ENCODE measurements at regions not wholly inside any gene's neighbourhood (a gene's known extent, or its start where the extent isn't known, plus 50 kb on each side); places are given as distances from the start of the nearest gene placed in this dataset.
"Not testable (repeated sequence)": the region's sequence is repeated elsewhere in the genome, so short reads cannot be mapped to it uniquely, and the experiment has no call there.

DNA sequence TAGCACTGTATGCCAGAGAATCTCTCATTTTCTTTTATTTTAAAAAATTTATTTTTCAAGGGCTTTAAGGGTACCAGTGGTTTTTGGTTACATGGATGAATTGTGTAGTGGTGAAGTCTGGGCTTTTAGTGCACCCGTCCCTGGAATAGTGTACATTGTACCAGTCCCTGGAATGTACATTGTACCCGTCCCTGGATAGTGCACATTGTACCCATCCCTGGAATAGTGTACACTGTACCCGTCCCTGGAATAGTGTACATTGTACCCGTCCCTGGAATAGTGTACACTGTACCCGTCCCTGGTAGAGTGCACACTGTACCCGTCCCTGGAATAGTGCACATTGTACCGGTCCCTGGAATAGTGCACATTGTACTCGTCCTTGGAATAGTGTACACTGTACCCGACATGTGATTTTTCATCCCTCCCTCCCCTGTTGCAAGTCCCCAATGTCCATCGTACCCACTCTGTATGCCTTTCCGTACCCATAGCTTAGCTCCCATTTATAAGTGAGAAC lies 56.1 kb upstream of the HELT start:
- H3K27ac ChIP-seq: no peak overlapping the region
- DNase-seq (ENCODE audit: low read depth, low spot score): no peak

DNA sequence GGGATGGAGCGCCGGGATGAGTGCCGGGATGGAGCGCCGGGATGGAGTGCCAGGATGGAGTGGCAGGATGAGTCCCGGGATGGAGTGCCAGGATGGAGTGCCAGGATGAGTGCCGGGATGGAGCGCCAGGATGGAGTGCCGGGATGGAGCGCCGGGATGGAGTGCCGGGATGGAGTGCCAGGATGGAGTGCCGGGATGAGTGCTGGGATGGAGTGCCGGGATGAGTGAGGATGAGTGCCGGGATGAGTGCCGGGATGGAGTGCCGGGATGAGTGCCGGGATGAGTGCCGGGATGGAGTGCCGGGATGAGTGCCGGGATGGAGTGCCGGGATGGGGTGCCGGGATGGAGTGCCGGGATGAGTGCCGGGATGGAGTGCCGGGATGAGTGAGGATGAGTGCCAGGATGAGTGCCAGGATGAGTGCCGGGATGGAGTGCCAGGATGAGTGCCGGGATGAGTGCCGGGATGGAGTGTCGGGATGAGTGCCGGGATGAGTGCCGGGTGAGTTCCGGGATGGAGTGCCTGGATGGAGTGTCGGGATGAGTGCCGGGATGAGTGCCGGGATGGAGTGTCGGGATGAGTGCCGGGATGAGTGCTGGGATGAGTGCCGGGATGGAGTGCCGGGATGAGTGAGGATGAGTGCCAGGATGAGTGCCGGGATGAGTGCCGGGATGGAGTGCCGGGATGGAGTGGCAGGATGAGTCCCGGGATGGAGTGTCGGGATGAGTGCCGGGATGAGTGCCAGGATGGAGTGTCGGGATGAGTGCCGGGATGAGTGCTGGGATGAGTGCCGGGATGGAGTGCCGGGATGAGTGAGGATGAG lies 52.9 kb upstream of the HELT start:
- DNase-seq (ENCODE audit: low read depth, low spot score); H3K27ac ChIP-seq: not testable (repeated sequence)

DNA sequence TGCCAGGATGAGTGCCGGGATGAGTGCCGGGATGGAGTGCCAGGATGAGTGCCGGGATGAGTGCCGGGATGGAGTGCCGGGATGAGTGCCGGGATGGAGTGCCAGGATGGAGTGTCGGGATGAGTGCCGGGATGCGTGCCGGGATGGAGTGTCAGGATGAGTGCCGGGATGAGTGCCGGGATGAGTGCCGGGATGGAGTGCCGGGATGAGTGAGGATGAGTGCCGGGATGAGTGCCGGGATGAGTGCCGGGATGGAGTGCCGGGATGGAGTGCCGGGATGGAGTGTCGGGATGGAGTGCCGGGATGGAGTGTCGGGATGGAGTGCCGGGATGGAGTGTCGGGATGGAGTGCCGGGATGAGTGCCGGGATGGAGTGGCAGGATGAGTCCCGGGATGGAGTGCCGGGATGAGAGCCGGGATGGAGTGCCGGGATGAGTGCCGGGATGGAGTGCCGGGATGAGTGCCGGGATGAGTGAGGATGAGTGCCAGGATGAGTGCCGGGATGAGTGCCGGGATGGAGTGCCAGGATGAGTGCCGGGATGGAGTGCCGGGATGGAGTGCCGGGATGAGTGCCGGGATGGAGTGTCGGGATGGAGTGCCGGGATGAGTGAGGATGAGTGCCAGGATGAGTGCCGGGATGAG lies 52.1 kb upstream of the HELT start:
- not testable (repeated sequence) for DNase-seq (ENCODE audit: low read depth, low spot score); H3K27ac ChIP-seq

DNA sequence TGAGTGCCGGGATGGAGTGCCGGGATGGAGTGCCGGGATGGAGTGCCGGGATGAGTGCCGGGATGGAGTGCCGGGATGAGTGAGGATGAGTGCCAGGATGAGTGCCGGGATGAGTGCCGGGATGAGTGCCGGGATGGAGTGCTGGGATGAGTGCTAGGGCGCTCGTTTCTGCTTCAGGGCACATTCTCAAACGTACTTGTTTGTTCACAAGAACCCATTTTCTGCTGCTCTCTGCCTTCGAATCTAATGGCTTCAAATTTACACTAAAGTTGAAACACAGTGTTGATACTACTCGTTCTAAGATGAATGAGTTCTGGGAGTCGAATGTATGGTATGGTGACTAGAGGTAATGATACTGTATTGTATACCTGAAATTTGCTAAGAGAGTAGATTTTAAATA lies 50.6 kb upstream of the HELT start:
- H3K27ac ChIP-seq; DNase-seq (ENCODE audit: low read depth, low spot score): not testable (repeated sequence)

DNA sequence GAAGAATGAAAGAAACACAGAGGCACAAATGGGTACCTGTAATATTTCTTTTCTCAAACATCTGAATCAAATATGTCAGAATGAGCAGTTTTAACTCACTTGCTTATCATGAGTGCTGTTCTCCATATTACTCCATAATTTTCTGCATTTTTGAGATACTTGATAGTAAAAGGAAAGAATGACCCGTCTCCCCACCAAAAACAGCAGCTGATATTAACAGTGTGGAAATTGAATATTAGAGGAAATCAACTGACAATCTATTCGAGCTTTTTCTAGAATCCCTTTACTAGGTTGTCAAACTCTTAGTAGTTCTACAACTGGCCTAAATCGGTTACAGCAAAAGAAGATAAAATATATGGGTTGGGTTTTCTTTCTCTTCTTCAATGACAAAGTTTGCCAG lies 49.9 kb upstream of the HELT start:
- peak overlapping the region; percentile 17 for H3K27ac ChIP-seq
- DNase-seq (ENCODE audit: low read depth, low spot score): no peak
